GM21529 (cell line): ENCODE measurements at regions not wholly inside any gene's neighbourhood (a gene's known extent, or its start where the extent isn't known, plus 50 kb on each side); places are given as distances from the start of the nearest gene placed in this dataset.
"Not testable (repeated sequence)": the region's sequence is repeated elsewhere in the genome, so short reads cannot be mapped to it uniquely, and the experiment has no call there.

ENCODE experiments used
- ATAC-seq: cut with Tn5 transposase; IDR thresholded peaks from one replicate; pipeline ENCODE4 v1.9.1; 2021; ENCODE audit not compliant: unreplicated experiment

DNA sequence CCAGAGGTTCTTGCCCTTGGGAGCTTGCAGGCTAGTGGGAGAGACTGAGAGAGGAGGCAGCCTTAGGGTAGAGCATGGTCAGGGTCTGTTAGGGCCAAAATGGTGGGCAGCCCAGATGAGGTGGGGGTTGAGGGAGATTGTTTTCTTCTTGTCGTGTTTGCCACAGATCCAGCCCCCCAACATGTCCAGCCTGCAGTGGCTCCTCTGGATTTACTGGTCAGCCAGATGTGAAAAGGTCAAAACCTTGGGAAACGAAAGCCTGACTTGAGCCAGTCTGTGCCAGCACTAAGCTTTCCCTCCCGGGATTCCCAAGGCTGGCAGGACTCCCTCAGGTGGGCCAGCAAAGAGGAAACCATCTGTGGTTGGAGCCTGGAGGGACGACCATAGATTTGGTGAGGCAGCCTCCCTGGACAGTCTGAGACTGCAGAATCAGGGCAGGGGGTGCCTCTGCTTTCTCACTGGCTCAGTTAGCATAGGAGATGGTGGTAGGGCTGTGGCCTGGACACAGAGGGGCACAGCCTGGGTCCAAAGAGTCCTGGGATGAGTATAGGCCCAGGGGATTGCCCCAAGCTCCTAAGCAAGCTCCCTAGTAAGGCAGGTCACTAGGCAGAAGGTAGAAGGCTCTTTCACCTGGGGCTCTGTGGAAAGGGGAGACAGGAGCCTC is 51.2 kb upstream of the PRR23C start:
- no peak for ATAC-seq

DNA sequence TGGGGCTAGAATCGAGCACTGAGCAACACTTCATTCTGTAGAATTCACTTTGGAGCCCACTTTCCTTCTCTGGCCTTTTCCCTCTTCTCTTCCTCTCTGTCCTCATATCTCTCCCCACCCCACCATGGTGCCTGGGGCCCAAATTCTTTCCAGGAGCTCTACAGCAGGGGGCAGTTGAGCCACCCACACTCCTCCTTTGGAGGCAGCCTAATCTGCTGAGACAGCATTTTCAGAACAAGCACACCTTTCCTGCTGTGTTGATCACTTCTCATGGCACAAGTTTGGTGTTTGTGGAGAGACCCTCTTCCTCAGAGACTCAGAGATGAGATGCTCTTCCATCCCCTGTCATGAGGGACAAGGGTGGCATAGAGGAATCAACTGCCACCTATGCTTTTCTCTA is 52.0 kb upstream of the PRR23C start:
- ATAC-seq, result no peak

DNA sequence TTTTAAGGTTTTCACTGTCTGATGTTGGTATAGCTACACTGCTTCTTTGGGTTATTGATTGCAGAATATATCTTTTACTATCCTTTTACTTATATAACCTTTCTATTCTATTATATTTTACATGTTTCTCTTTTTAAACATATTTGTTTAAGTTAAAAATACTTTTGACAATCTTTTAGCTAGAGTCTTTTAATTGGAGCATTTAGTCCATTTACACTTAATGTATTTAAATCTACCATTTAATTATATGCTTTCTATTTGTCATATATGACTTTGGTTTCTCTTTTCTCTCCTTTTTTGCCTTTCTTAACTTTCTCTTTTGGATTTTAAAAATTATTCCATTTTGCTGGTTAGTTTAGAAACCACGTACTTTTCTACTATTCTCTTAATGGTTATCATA is 53.7 kb upstream of the PRR23C start:
- no peak for ATAC-seq

DNA sequence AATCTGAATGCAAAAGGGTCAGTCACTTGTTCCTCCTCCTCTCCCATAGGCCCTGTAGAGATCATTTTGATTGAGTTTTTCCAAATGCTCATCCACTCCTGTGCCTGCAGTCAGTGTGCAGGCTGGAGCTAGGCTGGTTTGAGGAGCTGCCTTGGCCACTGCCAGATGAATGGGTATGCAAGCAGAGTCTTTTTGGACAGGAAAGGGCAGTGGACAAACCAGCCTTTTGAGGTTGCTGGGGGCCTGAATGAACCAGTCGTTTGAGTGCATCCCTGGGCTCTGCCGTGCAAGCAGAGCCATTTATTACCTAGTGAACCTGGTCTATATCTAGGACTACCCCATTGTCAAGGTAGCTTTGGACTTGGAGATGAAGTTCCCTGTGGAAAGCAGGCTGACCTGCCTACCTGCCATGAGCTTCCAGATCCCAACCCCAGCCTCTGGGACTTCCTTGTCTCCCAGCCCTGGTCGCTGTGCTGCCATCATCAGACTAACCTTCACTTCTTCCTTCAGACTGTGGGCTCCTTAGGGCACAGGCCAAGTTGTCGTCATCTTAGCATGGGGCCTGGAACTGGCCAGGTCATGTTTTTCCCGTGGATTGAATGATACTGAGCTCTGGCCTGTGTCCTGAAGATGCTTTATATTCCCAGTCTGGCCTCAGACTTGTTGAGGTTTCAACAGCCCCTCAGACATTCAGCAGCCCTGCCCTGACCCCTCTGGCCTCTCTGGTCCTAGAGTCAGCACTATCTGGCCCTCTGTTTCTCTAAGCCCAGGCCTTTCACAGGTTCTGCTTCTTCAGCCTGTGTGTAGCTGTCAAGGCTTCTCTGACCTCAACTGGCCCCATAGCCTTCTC is 55.5 kb upstream of the PRR23C start:
- no peak for ATAC-seq

DNA sequence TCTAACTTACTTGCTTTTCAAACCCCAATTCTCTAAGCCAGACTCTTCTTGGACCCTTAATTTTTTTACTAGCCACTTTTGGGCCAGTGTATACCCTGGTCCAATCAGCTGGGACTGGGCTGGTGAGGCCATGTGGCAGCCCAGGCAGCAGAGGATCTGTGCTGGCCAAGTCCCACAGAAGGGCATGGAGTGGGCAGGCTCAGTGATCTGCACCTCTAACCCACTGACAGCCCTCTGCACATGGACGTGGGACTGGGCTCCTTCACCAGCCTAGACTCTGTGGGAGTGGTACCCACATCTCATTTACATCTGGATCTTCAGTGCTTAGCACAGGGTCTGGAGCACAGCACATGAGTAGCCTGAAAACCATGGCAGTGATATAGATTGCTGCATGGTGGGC is 56.1 kb upstream of the PRR23C start:
- ATAC-seq, result no peak

DNA sequence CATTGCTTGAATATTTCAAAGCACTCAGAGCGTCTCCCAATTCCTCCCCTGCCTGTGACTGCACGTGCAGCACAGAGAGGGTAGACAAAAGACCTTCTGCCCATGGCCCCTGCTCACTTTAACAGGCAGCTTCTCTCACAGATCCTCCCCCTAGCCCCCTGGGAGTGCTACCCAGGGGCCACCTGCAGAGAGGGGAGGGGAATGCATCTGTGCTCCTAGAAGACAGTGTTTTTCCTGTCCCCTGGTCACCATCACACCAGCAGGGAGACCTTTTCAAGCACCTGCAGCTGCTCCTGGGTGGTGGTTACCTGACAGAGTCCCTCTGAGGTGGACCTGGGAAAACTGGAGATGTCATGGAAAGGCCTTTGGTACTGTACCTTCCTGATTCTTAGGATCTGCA is 56.7 kb upstream of the PRR23C start:
- ATAC-seq, result no peak

DNA sequence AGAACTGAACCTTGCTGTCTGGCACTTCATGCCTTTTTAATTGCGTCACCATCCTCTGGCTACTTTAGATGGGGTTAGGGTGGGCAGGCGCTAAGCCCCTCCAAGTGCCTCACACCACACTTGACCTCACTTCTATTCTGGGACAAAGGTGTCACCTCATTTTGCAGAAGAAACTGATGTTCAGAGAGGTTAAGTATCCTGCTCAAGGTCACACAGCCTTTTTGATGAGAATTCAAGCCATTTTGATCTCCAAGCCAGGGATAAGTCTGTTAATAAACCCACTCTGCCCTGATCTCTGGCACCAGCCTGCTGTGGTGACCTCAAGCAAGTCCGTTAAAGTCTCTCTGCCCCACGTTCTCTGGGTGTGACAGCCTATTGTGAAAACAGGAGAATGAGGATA is 58.8 kb upstream of the PRR23C start:
- no peak for ATAC-seq

DNA sequence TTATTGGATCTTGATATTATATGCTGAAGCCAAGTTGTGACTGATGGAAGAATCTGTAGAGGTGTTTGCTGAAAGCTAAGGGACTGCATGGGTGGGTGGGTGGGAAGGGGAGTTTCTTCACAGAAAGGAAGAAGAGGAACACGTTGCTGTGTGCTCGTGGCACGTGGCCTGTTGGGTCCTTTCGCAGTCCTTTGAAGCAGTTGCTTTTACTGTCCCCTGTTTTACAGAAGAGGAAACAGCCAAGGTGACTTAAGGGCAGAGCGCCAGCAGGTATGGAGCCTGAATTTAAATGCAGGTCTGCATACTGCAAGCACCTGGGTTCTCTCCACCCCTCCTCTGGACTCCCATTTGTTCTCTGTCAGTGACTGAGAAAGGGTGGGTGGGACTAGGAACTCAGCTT is 59.4 kb upstream of the PRR23C start:
- ATAC-seq, result no peak

DNA sequence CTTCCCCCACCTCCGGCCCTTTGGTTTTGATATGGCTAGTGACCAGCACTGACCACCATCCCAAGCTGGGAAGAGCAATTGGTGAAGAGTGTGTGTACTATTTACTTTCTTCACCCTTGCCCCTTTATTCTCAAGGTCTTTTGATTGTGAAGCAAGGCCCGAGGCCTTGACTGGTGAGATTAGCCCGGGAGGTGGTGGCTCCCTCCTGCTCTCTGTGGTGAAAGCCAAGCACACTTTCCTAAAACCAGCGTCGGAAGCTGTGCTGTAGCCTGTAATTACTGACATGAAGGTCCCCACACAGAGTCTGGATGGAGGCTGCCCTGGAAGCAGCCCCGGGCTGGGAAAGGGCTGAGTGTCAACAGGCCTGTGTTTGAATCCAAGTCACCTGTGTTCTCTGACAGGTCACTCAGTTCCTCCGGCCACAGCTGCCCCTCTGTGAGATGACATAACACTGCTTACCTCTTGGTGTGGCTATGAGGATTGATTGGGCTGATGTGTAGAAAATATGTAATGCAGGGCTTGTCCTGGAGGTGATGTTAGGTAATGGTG is 60.5 kb upstream of the PRR23C start:
- ATAC-seq, result no peak

DNA sequence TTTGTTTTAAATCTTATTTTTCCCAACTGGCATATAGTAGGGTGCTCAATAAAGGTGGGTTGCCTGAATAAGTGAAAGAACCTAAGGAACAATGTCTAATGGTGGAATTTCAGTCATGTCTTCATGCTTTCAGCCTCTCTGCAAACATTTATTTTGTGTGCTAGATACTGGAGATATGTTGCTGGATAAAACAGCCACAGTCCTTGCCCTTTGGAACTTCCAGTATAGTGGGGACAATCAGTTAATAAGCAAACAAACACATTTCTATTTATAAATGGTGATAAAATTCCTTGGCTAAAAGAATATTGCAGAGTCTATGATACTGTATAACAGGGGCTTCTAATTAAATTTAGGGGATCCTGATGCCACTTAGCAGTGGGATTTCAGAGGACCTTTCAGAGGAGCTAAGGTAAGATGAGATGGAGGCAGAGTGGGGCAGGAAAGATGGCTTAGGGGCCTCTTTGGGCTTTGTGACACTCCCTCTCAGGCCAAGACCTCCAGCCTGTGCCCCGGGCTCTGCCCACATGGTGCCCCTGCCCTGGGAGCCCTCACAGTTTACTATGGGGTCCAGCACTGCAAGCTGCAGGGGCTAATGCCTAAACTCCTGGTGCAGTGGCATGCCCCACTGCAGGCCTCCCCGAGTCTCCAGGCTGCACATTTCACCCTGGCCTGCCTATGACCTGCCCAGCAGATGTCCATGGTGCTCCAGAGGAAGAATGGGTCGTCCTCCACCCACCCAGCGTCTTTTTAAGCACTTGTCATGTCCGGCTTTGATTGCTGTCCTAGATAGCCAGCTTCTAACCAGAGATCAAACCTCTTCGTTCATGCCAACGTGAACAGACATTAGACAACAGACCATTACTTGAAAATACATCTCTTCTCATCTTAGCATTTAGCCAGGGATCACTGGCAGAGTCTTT is 61.6 kb upstream of the PRR23C start:
- ATAC-seq, result no peak

DNA sequence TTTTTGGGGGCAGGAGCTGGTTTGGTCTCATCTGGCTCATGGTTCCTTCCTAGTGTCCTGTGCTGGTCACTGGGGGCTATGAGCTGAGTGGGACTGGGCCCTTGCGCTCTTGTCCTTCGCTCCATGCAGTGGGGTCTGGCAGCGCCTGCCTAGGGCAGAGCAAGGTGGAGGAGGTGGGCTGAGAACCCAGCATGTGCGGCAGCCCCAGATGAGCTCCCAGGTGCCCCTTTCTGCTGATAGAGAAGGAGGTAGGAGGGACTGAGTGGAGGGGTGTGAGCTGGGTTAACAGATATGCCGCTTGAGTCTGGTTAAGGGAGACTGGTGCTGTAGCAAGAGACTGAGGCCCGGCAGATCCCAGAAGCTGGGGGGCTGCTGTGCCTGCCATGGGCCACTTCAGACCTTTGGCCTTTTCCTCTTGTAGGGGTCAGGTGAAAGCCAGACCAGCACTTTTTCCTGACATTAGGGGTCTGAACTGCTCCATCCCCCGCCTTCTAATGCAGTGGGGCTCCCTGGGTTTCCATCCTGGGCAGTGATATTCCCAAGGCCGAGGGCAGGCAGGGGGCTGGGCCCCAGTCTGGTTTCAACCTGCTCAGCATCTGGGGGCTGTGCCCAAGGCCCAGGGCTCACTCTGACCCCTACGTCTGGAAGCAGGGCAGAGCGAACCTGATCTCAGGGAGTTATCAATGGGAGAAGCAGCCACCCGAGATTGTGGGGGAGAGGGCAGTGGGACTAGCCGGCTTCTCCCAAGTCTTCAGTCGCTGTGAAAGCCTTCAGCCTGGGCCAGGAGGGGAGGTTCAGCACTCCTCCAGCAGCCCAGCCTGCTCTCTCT is 62.9 kb upstream of the PRR23C start:
- no peak for ATAC-seq

DNA sequence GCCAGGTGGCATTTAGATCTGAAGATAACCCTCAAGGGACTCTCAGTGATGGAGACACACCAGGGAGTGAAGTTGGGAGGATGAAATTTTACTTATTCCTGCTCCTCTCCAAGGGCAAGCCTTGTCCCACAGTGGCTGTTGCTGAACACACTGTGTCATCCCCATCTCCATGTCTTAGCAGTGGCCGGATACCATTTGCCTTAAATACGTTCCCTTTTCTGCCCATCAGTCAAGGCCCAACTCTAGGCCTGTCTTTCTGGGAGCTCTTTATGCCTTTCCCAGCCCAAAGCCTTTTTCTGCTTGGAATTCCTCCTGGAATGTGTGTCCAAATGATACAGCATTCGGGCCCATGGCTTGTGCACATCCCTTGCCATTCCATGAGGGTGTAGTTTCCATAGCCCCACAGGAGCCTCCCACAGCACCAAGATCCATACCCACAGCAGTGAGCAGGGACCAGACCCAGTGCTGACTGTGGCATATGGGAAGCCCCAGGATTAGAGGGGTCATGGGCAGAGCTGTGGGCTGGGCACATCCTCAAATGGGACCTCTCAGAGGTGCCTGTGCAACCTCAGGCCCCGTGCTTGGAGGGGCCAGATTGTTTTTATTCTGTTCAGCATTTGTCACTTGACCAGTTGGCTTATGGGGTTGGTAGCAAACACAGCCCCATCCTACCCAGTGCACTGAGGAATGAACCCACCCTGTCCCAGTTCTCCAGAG is 63.7 kb upstream of the PRR23C start:
- no peak for ATAC-seq

DNA sequence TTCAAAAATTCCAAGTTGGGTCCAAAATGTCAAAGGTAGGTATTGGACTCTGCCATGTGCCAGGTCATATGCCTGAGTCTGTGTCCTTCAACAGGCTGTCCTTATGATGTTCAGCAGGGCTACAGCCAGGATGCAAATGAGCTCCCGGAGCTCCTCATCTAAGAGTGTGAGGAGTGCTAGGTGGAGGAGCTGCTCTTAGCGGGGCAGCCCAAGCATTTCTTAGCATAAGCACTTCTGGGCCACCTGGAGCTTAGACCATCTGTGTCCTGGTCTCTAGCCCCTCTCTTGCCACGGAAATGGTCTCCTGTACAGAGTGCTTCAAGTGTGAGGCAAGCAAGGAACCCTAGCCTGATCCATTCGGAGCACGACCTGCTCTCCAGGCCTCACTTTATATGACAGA is 64.6 kb upstream of the PRR23C start:
- no peak for ATAC-seq

DNA sequence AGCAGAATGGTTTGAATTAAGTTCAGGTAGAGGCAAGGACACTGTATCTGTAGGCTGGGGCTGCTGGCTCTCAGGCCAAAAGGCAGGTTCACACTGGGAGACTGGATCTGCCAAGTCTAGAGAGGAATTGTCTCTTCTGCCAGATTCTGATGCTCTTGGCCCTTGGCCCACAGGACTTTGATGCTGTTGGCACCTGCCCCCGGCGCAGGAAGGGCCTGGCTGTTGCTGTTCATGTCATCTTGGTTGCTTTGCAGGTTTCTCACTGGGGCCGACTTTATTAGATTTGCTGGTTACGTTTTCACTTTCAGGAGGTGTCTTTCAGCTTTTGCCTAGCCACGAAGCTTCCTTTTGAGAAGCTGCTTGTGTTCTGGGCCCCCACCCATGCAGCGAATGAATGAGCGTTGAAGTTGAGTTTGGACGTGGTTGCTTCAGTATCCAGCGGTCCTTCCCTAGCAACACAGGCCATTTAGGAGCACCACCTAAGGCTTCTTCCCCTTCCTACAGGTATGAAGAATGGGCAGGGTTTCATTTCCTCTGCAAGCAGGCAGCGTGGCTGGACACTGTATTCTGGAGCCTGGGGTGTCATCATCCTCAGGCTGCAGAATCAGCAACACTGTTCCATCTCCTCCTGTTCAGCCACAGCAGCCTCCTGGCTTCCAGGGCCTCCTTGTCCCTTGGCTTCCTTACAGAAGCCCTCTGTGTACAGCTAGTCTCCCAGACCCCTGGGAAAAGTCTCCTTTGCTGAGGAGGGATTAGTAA is 65.6 kb upstream of the PRR23C start:
- ATAC-seq, result no peak

DNA sequence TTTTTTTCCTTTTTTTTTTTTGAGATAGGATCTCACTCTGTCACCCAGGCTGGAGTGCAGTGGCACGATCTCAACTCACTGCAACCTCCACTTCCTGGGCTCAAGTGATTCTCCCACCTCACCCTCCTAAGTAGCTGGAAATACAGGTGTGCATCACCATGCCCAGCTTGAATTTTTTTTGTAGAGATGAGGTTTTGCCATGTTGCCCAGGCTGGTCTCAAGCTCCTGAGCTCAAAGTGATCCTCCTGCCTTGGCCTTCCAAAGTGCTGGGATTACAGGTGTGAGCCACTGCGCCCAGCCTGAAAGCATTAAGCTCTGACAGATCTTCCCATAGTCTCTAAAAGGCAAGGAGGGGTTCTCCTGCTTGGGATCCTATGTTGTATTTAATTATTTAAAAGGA is 66.2 kb upstream of the PRR23C start:
- not testable (repeated sequence) for ATAC-seq

DNA sequence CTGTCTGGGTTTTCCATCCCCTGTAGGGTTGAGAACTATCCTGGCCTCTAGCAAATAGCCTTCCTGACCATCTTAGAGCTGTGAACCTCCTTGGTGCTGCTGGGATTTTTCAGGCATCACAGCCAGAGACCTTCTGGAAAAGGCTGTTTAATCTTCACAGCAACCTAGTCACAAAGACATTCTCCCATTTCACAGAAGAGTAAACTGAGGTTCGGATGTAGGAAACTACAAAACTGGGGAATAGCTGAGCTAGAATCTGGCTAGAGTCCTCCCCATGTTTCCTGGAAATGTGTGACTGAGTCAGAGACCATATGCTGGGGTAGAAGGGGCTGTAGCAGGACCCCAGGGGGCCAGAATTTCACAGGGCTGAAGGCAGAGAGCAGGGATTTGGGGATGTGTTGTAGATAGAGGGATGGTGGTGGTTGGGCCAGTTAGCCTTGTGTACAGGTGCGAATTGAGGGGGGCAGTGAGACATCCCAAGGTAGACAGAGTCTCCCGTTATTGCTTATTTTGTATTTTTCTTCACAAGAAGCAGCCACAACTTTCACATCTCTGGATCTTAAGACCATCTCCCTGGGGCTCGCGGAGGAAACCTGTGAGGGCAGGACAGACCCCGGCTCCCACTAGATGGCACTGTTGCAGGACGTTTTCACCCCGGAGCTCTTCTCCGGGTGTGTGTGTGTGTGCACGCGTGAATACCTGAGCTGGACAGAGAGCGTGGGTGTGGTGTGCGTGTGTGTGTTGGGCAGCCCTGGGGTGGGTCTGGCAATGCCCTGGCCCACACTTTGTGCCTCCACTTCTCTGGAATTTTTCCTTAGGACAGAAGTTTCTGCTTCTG is 66.9 kb upstream of the PRR23C start:
- ATAC-seq, result peak; percentile 67

DNA sequence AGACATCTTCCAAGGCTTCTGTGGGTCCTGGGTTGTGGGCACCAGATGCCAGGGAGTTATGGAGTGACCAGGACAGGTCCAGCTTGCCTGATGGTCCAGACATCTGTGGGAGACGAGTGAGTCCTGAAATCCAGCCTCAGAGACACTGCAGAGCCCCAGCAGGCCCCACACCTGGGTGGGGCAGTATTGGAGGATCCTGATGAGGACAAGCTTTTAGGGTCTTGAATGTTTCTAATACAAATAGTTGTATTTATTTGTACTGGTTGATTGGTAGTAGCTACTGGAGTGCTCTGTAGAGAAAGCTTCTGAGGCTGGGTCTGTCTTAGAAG is 67.5 kb upstream of the PRR23C start:
- ATAC-seq, result no peak

DNA sequence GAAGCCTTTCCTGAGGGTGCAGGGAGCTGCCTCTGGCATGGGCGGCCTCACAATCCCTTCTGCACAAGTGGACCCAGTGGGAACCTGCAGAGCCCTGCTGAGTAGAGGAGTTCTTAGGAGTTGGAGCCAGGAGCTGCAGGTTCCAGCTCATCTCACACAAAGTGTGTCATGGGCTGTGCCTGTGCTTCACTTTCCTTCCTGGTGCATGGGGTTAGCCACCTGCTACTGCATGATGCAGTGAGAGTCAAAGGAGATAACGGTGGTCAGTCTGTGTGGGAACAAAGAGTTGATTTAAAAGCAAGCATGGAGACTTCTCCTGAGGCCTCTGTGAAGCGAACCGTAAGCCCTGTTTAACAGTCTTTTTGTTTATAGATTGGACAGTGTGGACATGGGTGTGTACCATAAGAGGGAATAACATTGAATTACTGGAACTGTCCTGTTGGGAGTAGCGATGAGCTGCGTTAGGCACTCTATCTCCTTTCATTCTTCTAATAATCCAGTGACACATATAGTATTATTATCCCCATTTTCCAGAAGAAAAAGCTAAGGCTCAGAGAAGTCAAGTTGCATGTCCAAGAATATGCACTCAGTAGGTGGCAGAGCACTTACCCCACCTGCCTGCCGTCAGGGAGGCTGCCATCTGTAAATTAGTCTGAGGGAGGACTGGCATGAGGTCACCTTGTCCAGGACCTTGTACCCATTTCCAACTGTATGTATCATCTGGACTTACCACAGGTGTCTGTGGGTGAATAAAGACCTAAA is 68.7 kb upstream of the PRR23C start:
- no peak for ATAC-seq
